Ishikawa (cell line): ENCODE measurements at regions not wholly inside any gene's neighbourhood (a gene's known extent, or its start where the extent isn't known, plus 50 kb on each side); places are given as distances from the start of the nearest gene placed in this dataset.

Experiments
- CEBPB ChIP-seq: IDR thresholded peaks from 2 replicates; pipeline ENCODE4 v1.6.1; 2012
- CREB1 ChIP-seq: IDR thresholded peaks from 2 replicates; pipeline ENCODE4 v1.6.1; 2012; ENCODE audit warnings: low read depth
- EGR1 ChIP-seq: IDR thresholded peaks from 2 replicates; pipeline ENCODE4 v1.6.1; 2012
- EP300 ChIP-seq: IDR thresholded peaks from 2 replicates; pipeline ENCODE4 v1.6.1; 2012; ENCODE audit warnings: borderline replicate concordance
- FOXM1 ChIP-seq: IDR thresholded peaks from 2 replicates; pipeline ENCODE4 v1.6.1; 2012; ENCODE audit warnings: low read depth, borderline replicate concordance
- NFIC ChIP-seq: IDR thresholded peaks from 2 replicates; pipeline ENCODE4 v1.6.1; 2012
- RAD21 ChIP-seq: IDR thresholded peaks from 2 replicates; pipeline ENCODE4 v1.6.1; 2012; ENCODE audit warnings: low read depth
- TAF1 ChIP-seq: IDR thresholded peaks from 2 replicates; pipeline ENCODE4 v1.6.1; 2012; ENCODE audit warnings: low read depth, mild to moderate bottlenecking
- TCF12 ChIP-seq: IDR thresholded peaks from 2 replicates; pipeline ENCODE4 v1.6.1; 2012; ENCODE audit warnings: low read depth
- TEAD4 ChIP-seq: IDR thresholded peaks from 2 replicates; pipeline ENCODE4 v1.6.1; 2012
- USF1 ChIP-seq: IDR thresholded peaks from 2 replicates; pipeline ENCODE4 v1.6.1; 2012
- YY1 ChIP-seq: IDR thresholded peaks from 2 replicates; pipeline ENCODE4 v1.6.1; 2012; ENCODE audit warnings: low read depth
- ZBTB7A ChIP-seq: IDR thresholded peaks from 2 replicates; pipeline ENCODE4 v1.6.1; 2012; ENCODE audit warnings: low read depth
- TF ChIP-seq, protein P1 (sequence below): IDR thresholded peaks from 2 replicates; pipeline ENCODE4 v1.6.1; 2012
- TF ChIP-seq, protein P2 (sequence below): IDR thresholded peaks from 2 replicates; pipeline ENCODE4 v1.6.1; 2012; ENCODE audit warnings: low read depth, mild to moderate bottlenecking

- TF ChIP-seq, protein P1, sequence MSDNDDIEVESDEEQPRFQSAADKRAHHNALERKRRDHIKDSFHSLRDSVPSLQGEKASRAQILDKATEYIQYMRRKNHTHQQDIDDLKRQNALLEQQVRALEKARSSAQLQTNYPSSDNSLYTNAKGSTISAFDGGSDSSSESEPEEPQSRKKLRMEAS = no peak
- TF ChIP-seq YY1 (no peak), TCF12 (no peak), EP300 (no peak), CEBPB (no peak), CREB1 (no peak), ZBTB7A (no peak), RAD21 (no peak), USF1 (no peak), TEAD4 (no peak), FOXM1 (no peak), NFIC (no peak), EGR1 (no peak)
- TF ChIP-seq, protein P2, sequence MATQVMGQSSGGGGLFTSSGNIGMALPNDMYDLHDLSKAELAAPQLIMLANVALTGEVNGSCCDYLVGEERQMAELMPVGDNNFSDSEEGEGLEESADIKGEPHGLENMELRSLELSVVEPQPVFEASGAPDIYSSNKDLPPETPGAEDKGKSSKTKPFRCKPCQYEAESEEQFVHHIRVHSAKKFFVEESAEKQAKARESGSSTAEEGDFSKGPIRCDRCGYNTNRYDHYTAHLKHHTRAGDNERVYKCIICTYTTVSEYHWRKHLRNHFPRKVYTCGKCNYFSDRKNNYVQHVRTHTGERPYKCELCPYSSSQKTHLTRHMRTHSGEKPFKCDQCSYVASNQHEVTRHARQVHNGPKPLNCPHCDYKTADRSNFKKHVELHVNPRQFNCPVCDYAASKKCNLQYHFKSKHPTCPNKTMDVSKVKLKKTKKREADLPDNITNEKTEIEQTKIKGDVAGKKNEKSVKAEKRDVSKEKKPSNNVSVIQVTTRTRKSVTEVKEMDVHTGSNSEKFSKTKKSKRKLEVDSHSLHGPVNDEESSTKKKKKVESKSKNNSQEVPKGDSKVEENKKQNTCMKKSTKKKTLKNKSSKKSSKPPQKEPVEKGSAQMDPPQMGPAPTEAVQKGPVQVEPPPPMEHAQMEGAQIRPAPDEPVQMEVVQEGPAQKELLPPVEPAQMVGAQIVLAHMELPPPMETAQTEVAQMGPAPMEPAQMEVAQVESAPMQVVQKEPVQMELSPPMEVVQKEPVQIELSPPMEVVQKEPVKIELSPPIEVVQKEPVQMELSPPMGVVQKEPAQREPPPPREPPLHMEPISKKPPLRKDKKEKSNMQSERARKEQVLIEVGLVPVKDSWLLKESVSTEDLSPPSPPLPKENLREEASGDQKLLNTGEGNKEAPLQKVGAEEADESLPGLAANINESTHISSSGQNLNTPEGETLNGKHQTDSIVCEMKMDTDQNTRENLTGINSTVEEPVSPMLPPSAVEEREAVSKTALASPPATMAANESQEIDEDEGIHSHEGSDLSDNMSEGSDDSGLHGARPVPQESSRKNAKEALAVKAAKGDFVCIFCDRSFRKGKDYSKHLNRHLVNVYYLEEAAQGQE = no peak
Observed at GRCh38 chr13:51007216-51007615, 97.6 kb downstream of the RNASEH2B start.

- no peak for TF ChIP-seq EGR1
- TF ChIP-seq YY1 = no peak
- no peak for TF ChIP-seq TEAD4
- no peak for TF ChIP-seq FOXM1
- no peak for TF ChIP-seq TAF1
- TF ChIP-seq, protein P2 = no peak
- no peak for TF ChIP-seq RAD21
Observed at GRCh38 chr13:51006067-51006845, 96.7 kb downstream of the RNASEH2B start.
